ENCODE measurements at regions not wholly inside any gene's neighbourhood (a gene's known extent, or its start where the extent isn't known, plus 50 kb on each side); places are given as distances from the start of the nearest gene placed in this dataset.

GRCh38 chr13:44287958-44288357 is 85.7 kb upstream of the SERP2 start:
- DNase-seq (ENCODE audit: low read depth, low spot score) = no peak
- in situ Hi-C loops (cut with HindIII; ENCODE audit: low sequenced_read_pairs) = no loop called here
- TF ChIP-seq CTCF (IDR thresholded peaks at IDR 0.05; ENCODE audit: low read depth, low read length) = no peak
- H3K4me3 ChIP-seq (ENCODE audit: low read depth, low read length) = no peak overlapping the region

GRCh38 chr13:44292545-44292944 is 81.1 kb upstream of the SERP2 start:
- no peak for DNase-seq (ENCODE audit: low read depth, low spot score)
- in situ Hi-C loops (cut with HindIII; ENCODE audit: low sequenced_read_pairs) = no loop called here
- no peak for TF ChIP-seq CTCF (IDR thresholded peaks at IDR 0.05; ENCODE audit: low read depth, low read length)
- no peak overlapping the region for H3K4me3 ChIP-seq (ENCODE audit: low read depth, low read length)

- H3K4me3 ChIP-seq (ENCODE audit: low read depth, low read length) = no peak overlapping the region
- no peak for DNase-seq (ENCODE audit: low read depth, low spot score)
- in situ Hi-C loops (cut with HindIII; ENCODE audit: low sequenced_read_pairs) = no loop called here
- no peak for TF ChIP-seq CTCF (IDR thresholded peaks at IDR 0.05; ENCODE audit: low read depth, low read length)
Measured at GRCh38 chr13:44293374-44293773, 80.2 kb upstream of the SERP2 start.

GRCh38 chr13:44293908-44294735 is 79.5 kb upstream of the SERP2 start:
- no peak for TF ChIP-seq CTCF (IDR thresholded peaks at IDR 0.05; ENCODE audit: low read depth, low read length)
- peak; percentile 58 for DNase-seq (ENCODE audit: low read depth, low spot score)
- no peak overlapping the region for H3K4me3 ChIP-seq (ENCODE audit: low read depth, low read length)
- in situ Hi-C loops (cut with HindIII; ENCODE audit: low sequenced_read_pairs) = no loop called here

GRCh38 chr13:44294876-44295275 is 78.7 kb upstream of the SERP2 start:
- DNase-seq (ENCODE audit: low read depth, low spot score) = no peak
- no peak overlapping the region for H3K4me3 ChIP-seq (ENCODE audit: low read depth, low read length)
- in situ Hi-C loops (cut with HindIII; ENCODE audit: low sequenced_read_pairs) = no loop called here
- TF ChIP-seq CTCF (IDR thresholded peaks at IDR 0.05; ENCODE audit: low read depth, low read length) = no peak

- H3K4me3 ChIP-seq (ENCODE audit: low read depth, low read length) = no peak overlapping the region
- no peak for DNase-seq (ENCODE audit: low read depth, low spot score)
- no peak for TF ChIP-seq CTCF (IDR thresholded peaks at IDR 0.05; ENCODE audit: low read depth, low read length)
- in situ Hi-C loops (cut with HindIII; ENCODE audit: low sequenced_read_pairs) = no loop called here
Measured at GRCh38 chr13:44296856-44297255, 76.8 kb upstream of the SERP2 start.

All from astrocyte of the spinal cord (primary cell).